NT2/D1 (cell line): ENCODE measurements at regions not wholly inside any gene's neighbourhood (a gene's known extent, or its start where the extent isn't known, plus 50 kb on each side); places are given as distances from the start of the nearest gene placed in this dataset.

Experiments
- SUZ12 ChIP-seq: IDR thresholded peaks from 2 replicates; pipeline ENCODE4 v1.6.1; 2011; ENCODE audit not compliant: insufficient read length, insufficient read depth; ENCODE audit errors: extremely low read depth
- YY1 ChIP-seq: IDR thresholded peaks from 2 replicates; pipeline ENCODE4 v1.6.1; 2011; ENCODE audit not compliant: insufficient read length, insufficient read depth
- ZNF274 ChIP-seq: IDR thresholded peaks from 2 replicates; pipeline ENCODE4 v1.6.1; 2011; ENCODE audit warnings: mild to moderate bottlenecking, low read depth, low read length

DNA sequence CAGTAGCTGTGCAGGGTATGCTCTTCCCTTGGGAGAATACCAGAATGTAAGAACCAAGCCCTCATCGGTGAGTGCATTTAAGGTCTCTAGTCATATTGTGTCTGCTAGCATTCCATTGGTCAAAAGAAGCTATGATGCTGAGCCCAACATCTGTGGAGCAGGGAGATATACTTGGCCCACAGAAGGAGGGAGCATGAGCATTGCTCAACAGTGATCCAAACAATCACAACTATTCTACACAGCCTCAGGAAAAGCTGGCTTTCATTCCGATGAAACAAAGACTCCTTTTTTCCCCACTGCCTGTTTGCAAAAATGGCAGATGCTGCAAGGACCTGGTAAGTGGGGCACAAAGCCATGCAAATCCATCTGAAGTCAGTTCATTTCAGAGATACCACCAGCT, 80.6 kb upstream of the DHX15 start:
- TF ChIP-seq ZNF274 (no peak), YY1 (no peak), SUZ12 (no peak)
